HepG2 (cell line): ENCODE measurements at regions not wholly inside any gene's neighbourhood (a gene's known extent, or its start where the extent isn't known, plus 50 kb on each side); places are given as distances from the start of the nearest gene placed in this dataset.
"Not testable (repeated sequence)": the region's sequence is repeated elsewhere in the genome, so short reads cannot be mapped to it uniquely, and the experiment has no call there.

Experiments used
- CREM ChIP-seq, 2 experiments: sonication (generic) in 1 of 2; formaldehyde crosslinking in 1 of 2; IDR thresholded peaks; 2 replicates each; pipeline versions ENCODE4 v1.4.0 to v1.6.1; 2016 to 2020; ENCODE audit warnings: antibody characterized with exemption in 1 of 2, mild to moderate bottlenecking in 1 of 2, missing genetic modification reagents in 1 of 2
- CTCF ChIP-seq: sonication (generic); formaldehyde crosslinking; IDR thresholded peaks from 2 replicates; pipeline ENCODE4 v1.5.0; 2020; ENCODE audit warnings: mild to moderate bottlenecking, missing genetic modification reagents, moderate library complexity
- EP300 ChIP-seq, 3 experiments: sonication (generic) in 1 of 3; formaldehyde crosslinking in 1 of 3; IDR thresholded peaks; 2 replicates each; pipeline versions ENCODE4 v1.5.1 to v1.6.1; 2011 to 2020; ENCODE audit warnings: low read depth in 2 of 3, low read length in 2 of 3, borderline replicate concordance in 1 of 3, improper control_type of control experiment in 1 of 3, mild to moderate bottlenecking in 1 of 3, missing genetic modification reagents in 1 of 3, moderate library complexity in 1 of 3
- HNF4G ChIP-seq, 2 experiments: sonication (generic) in 1 of 2; formaldehyde crosslinking in 1 of 2; IDR thresholded peaks; 2 replicates each; pipeline versions ENCODE4 v1.4.0 to v1.6.1; 2011 to 2020; ENCODE audit warnings: borderline replicate concordance in 2 of 2, low read depth in 2 of 2, mild to moderate bottlenecking in 2 of 2, low read length in 1 of 2, missing genetic modification reagents in 1 of 2, moderate library complexity in 1 of 2
- SP1 ChIP-seq, 2 experiments: fragments of 450-650 bp in 1 of 2; sonication (generic) in 1 of 2; formaldehyde crosslinking in 1 of 2; IDR thresholded peaks; 2 replicates each; pipeline versions ENCODE4 v1.4.0 to v1.6.1; 2016 to 2020; ENCODE audit warnings: missing genetic modification reagents in 1 of 2
- SP140L ChIP-seq: sonication (generic); formaldehyde crosslinking; IDR thresholded peaks from 2 replicates; pipeline ENCODE4 v1.4.0; 2020; ENCODE audit warnings: missing genetic modification reagents, borderline replicate concordance
- ZNF7 ChIP-seq: IDR thresholded peaks from 2 replicates; pipeline ENCODE4 v1.6.1; 2016; ENCODE audit warnings: missing biosample characterization, missing genetic modification reagents

- not testable (repeated sequence) for TF ChIP-seq EP300 (IDR thresholded peaks at IDR 0.05; ENCODE audit: low read depth in 2 of 2, low read length in 2 of 2); EP300 (CRISPR knock-in tag; IDR thresholded peaks at IDR 0.05; ENCODE audit: borderline replicate concordance); SP1 (IDR thresholded peaks at IDR 0.05); SP1 (CRISPR knock-in tag; IDR thresholded peaks at IDR 0.05); CTCF (CRISPR knock-in tag); ZNF7; HNF4G (IDR thresholded peaks at IDR 0.05; ENCODE audit: borderline replicate concordance, low read depth, low read length); HNF4G (CRISPR knock-in tag; IDR thresholded peaks at IDR 0.05; ENCODE audit: borderline replicate concordance, low read depth); SP140L (CRISPR knock-in tag); CREM (IDR thresholded peaks at IDR 0.05); CREM (CRISPR knock-in tag; IDR thresholded peaks at IDR 0.05)
Observed at GRCh38 chr2:208784774-208785173, 378.2 kb downstream of the PTH2R start.
